GM18909 (cell line): ENCODE measurements at regions not wholly inside any gene's neighbourhood (a gene's known extent, or its start where the extent isn't known, plus 50 kb on each side); places are given as distances from the start of the nearest gene placed in this dataset.

ENCODE experiments used
- ATAC-seq: cut with Tn5 transposase; IDR thresholded peaks from one replicate; pipeline ENCODE4 v1.9.1; 2021; ENCODE audit warnings: mild to moderate bottlenecking; ENCODE audit not compliant: unreplicated experiment, poor library complexity

DNA sequence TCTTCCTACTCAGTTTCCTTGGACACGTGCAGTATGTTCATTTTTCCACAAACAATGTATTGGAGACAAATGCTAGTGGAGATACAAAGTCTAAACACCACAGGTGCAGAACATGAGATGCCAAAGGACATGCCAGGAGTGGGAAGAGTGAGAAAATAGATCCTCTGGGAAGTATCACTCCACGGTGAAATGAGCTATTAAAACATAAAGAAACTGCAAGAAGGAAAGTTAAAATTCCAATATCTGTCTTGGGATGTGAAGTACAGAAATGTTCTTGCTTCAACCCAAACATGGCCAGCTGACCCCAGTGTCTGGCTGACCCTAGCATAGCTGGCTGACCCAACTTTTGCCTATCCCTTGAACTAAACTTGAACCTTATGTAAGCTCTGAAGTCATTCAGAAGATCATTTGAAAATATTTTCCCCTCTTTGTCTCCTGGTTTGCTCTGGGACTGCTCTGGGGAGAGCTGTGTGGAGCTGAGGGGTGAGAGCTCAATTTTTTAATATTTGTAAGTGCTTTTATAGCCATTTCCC, 59.5 kb downstream of the FZD1 start:
- no peak for ATAC-seq

DNA sequence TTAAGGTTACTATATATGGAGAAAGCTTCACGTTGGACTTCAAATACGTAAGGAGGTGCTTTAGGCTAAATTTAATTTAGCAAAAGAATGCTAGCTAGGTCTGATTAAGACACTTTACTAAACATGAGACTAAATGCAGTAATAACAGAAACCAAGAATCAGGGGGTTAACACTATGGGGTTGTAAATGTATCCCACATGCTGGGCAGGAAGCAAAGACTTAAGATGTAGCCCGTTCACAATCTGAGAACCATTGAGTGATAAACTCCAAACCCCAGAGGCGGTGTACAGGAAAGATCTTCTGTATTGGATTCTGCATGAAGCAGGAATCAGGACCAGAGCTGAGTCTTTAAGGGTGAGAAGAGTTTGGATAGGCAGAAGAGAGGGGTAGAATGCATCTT, 60.4 kb downstream of the FZD1 start:
- no peak for ATAC-seq

DNA sequence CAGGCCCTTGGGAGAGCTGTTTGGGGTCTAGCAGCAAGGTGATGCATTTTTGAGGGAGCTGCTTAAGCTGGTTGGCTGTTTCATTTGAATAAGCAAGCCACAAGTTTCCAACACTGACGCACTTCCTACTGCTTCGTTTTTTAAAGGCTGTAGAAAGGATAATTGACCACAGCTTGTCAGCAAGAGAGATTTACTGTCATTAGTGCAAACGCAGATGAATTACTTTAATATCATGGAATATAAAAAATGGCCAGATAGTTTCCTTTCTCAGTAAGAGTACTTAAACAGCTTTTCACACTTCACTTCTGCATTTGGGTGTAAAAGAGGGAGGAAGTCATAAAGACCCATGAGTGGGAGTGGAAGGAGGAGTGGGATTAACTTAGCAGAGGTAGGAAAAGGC, 61.5 kb downstream of the FZD1 start:
- no peak for ATAC-seq

DNA sequence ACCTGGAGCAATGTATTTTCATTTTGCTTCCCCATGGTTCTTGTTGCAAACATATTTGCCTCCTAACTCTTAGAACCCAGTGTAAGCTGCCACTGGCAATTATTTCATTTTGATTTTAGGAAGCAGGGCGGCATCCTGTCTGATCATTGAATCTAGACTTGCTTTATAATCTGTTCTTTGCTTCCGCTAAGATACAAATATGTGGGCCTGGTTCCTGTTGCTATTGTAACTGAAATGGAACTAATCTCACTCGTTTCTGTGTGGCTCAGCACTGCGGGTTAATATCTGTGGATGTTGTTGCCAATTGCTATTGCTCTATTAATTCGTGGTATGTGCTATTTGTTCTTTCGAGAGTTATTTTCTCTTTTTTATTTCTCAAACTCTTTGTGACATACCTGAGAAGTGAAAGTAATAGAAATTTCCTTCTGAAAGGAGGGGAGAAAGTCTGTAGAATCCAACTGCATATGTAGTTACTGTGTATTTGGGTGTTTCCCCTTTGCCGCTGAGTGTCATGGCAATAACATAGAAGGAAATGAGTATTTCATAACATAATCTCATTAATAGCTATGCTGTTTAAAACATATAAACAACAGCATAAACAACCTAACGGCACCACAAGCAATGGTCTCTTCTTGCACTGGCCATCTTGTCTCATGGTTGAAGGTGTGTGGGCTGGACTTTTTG, 62.4 kb downstream of the FZD1 start:
- ATAC-seq, result peak; percentile 46

DNA sequence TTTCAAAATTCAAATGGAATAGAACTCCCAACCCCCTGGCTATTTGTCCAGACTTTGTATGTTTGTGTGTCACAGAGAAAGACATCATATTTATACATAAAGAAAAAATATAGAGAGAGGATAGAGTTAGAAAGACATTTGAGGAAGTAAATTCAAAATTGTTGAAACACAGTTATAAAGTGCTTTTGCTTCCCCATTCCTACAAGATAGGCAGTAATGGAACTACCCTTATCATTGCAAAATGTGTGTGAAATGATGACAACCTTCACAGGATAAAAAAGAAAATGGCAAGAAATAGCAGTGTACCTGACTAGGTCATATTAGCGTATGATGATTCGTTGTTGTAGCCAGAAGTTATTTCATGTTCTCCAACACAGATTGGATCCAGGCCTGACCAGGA, 63.1 kb downstream of the FZD1 start:
- ATAC-seq, result no peak

DNA sequence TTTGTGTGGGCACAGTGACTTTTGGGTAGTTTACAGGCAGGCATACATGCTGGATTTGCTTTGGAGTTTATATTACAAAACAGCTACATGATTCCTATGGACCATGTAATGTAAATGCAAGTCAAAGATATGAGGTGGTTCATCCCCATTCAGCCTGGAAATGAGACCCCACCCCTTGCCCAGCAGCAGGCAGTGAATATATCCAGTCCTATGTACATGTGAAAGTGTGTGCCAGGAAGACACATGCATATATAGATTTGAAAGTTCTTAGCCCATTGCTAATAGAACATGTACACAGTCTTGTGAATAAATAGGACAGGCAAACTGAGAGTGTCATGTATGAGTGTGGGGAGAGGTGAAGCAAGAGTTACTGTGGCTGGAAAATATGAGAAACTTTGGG, 65.3 kb downstream of the FZD1 start:
- no peak for ATAC-seq

DNA sequence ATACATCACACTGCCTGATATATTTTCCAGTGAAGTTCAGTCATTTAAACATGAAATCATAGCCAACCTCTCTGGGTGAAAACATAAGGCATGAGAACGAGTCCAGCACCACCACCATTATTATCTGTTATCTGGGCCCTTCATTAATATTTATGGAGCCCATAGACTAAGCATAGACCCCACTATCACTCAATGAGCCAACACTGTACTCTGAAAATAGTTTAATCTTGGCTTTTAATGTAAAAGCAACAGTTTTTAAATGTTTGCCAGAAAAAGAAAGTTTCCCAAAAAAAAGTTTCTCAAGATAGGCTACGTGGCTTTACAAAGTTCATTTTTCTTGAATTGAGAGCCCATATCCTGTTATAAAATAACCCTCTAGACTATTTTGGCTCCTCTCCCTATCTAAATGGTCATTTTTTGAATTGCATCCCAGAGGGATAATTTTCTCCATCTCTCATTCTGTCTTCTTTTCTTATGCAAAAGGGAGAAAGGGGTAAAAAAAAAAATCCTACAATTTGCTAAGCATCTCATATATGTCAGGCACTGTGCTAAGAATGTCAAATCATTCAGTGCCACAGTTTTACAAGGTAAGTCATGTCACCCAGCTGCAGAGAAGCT, 66.1 kb downstream of the FZD1 start:
- no peak for ATAC-seq

DNA sequence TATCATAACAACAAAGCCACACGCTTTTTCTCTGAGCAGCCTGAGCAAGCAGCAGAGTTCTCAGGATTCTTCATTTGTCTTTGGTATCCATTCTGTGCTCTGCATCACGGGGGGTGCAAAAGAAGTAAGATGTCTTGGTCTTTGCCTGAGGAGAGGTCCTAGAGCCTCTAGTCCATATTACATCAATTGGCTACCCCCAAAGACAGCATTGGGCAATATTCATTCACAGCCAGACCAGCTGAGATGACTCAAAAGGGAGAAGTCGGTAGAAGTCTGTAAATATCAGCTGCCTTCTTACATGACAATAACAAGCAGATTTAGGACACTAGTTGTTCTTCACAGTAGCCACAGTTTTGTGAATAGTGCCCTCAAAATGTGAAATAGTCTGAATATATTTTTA, 66.6 kb downstream of the FZD1 start:
- ATAC-seq, result no peak

DNA sequence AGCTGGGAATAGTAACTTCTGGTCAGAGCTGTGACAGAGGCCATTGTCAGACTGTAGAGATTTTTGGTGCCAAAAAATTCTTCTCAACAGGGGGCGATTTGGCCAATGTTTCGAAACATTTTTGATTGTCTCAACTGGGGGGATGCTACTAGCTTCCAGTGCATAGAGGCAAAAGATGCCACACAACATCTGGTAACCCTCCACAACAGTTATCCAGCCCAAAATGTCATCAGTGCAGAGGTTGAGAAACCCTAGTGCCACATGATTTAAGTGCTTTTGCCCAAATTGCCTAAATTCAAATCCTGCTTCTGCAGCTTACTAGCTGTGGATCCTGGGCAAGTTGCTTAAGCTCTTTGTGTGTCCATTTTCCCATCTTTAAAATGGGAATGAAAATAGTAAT, 71.9 kb downstream of the FZD1 start:
- ATAC-seq, result no peak

DNA sequence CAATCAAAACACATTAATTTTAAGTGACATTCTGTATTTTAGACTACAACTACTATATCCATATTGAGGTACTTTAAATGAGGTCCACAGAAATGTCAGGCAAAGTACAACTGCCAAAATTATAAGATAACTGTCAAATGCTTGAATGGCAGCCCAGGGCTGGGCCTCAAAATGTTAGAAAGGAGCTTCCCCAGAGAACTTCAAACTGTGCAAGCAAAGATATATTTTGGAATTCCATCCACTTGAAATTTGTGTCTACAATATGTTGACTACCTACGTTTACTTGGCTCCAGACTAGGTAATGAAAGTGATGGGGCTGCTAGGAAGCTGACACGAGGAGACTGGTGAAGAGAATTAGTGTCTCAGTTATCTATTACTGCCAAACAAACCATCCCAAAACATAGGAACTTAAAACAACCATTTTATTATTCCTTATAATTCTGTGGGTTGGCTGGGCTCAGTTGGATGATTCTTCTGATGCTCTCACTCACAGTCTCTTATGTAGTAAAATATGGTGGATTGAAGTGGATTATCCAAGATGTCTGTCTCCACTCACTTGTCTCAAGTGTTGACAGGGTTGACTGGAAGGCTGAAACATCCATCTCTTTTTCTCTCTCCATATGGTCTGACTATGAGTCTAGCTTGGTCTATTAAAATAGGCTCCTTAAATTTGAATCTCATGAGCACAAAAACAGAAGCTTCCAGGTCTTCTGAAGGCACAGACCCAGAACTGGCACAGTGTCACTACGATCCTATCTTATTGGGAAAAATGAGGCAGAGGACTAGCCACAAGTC, 74.2 kb downstream of the FZD1 start:
- ATAC-seq, result no peak

DNA sequence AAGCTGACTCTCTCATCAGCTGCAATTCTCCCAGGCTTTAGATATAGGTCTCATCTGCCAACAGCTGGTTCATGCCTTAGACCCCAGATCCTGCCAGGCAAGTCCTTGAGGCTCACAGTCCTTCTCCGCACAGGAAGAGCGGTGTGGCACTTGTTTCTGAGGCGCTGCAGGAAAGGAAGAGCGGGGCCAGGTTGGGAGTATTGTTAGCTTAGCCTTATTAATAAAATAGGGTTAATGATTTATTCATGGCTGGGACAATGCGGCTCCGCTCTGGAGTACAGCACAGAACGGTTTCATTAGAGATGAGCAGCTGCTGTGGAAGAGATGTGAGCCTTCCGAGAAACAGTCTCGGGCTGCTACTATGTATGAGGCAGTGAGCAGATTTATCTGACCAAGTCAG, 78.1 kb downstream of the FZD1 start:
- ATAC-seq, result no peak

DNA sequence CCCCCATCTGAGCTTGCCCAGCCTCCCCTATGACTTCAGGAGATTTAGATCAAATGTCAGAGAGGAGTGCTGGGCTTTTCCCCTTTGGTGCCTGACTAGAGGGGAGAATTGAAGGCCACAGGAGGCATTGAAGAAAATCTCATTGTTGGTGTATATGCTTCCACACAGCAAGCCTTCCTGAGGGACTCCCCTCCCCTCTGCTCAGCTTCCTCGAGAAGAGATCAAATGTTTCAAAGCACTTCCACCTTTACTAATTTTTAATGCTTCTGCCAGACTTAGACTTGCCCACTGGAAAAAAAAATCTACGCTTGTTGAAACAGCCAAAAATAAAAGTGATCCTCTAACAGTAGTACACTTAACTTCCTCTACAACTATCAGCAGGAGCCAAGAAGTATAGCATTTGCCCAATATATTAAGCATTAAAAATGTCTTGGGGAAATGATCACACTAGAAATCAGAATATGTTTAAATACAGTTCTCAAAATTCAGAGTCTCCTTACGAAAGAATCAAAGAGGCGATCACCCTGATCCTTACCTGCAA, 79.3 kb downstream of the FZD1 start:
- no peak for ATAC-seq

DNA sequence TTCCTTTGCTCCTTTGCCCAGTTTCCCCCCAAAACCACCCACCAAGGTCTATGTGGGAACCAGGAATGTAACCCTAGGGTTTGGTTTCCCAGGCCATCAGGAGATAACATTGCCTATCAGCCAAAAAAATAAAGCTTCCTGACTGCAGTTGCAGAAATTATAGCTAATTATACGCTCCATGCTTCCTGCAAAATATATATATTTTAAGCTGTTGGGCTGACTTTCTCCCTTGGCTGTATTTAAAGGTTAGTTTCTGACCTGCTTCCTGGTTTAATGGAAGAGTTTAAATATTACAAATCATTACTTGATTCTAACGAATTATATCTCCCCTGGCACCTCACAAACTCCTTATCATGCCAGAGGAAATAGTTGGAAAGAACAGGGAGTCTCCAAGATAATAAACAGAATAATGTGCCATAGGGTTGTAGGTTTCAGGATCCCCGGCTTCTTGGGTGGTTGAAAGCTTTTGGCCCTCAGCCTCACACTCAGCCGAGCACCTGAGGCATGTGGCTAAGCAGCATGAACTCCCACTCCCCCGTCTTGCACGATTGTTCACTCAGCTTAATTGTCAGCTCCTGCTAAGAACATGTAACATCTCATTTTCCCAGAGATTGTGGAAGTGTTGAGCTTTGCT, 79.9 kb downstream of the FZD1 start:
- no peak for ATAC-seq

DNA sequence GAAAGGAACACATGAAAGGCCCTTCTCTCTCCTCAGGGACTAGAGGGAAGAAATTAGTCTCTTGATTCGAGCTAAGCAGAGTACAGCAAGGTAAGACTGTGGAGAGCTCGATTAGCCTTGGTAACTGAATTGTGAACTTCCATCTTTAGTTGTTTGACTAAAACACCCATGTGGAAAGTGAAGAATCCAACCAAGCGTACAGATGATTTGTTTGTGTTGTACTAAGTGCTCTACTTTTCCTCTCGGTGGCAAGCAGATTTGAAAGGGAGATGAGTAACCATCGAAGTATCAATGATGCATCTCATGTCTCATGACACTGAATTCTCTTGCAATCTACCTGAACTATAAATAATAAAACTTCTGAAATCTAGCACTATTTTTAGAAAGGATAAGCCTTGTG, 80.7 kb downstream of the FZD1 start:
- no peak for ATAC-seq

DNA sequence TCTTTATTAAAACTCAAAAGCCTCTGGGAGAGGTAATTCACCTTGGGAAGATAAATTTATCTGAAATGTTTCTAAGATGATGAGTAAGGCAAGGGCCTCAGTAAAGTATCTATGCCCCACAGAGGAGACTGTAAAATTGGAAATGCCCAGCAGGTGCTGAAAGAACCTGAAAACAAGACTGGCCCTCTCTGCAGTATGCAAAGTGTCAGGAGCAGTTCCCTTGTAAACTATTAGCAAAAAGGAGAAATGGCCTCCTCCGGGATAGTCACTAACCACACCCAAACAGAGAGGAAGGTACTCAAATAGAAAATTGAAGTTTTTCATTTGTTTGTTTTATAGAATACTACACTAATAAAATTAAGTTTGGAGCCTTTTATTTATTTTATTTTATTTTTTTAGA, 81.2 kb downstream of the FZD1 start:
- ATAC-seq, result peak; percentile 83

DNA sequence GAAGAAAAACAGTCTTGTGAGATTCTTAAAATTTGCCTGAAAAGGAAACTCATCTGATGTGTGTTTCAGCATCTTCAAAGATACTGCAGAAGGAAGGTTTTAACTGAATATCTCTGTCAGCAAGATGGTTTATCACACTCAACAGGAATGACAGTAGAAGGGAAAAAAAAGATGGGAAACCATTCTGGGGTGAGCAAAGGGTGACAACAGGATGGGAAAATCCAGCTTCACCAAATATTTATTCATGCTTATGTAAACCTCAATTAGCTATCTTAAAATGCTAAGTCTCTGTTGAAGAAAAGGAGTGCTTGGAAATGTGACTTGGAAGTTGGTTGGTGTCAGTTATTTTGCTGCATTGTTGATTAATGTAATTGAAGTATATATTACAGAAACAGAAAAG, 82.2 kb downstream of the FZD1 start:
- no peak for ATAC-seq

DNA sequence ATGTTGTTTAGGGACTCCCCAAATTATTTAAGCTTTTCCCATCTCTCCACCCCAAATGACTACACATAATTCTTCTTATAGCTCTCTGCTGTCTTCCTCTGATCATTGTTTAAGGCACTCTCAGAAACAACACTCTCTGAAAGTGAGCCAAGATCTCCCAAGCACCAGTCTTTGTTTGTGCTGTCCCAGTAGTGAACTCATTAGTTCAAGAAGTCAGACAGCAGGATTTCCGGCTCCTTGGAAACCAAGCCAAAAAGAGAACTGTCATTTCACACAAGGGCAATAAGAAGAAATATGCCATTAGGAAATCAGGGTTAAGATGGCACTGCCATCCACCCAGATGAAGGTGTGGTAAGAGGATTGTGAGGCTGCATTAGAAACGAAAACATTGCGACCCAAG, 83.1 kb downstream of the FZD1 start:
- no peak for ATAC-seq

DNA sequence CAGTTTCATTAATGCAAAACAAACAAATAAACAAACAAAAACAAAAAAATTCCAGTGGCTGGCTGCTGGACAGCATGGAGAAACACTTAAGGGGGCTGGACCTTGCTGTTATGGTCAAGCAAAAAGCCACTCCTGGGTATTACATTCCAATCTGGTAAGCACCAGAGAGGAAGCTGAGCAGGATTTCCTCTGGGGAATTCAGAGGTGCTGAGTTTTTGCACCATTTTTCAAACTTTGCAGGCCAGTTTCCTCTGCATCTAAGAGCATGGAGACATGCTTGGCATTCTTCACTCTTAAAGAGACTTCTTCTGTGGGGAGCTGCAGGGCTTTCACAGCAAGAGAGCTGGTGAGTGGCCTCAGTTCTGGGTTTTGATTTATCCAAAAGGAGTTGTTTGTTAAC, 84.5 kb downstream of the FZD1 start:
- no peak for ATAC-seq

DNA sequence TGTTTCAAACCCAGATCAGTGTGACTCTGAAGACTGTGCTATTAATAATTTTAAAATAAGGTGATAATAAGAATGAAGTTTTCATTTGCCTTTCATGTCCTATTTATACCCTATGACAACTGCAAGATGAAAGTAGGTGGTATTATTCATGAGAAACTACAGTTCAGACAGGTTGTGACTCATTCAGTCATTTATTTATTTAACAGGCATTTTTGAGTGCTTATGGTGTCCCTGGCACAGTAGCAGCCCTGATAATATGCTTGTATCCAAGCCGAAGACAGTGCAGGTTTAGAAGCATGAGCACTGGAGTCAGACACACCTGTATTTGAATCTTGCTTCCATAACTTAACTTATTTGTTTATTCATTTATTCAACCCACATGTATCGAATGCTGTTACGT, 87.1 kb downstream of the FZD1 start:
- ATAC-seq, result no peak

DNA sequence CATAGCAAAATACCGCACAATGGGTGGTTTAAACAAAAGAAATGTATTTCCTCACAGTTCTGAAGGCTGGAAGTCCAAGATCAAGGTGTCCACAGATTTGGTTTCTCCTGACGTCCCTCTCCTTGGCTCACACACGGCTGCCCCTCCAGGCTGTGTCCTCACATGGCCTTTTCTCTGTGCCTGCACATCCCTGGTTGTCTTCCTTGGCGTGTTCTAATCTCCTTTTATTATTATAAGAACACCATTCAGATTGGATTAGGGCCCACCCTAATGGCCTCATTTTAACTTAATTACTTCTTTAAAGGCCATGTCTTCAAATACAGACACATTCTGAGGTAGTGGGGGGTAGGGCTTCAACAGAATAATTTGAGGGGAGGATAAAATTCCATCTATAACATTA, 87.9 kb downstream of the FZD1 start:
- no peak for ATAC-seq

DNA sequence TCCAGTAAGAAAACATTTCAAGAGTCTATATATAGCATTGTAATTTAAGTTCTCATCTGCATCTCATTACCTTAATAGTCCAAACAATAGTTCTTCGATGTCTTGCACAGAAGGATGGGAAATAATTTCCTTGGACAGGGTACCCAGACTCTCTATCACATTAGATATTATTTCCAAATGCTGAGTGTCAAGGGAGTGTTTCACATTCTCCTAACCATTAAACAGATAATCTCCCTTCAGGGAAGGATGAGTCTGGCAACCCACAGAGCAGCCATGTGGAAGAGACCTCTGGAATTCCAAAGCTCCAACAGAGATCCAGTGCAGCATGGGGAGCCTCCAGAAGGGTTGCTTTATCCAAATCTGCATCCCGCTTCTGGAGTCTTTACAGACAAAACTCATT, 89.6 kb downstream of the FZD1 start:
- ATAC-seq, result no peak
